Activated T-helper 1 cell treated with anti-CD3 and anti-CD28 coated beads, Interleukin-2, amount 50 U/mL, for 16 hours (primary cell): ENCODE measurements at regions not wholly inside any gene's neighbourhood (a gene's known extent, or its start where the extent isn't known, plus 50 kb on each side); places are given as distances from the start of the nearest gene placed in this dataset.
"Not testable (repeated sequence)": the region's sequence is repeated elsewhere in the genome, so short reads cannot be mapped to it uniquely, and the experiment has no call there.

ENCODE experiments used
- DNase-seq, 2 donors: peaks; one replicate each; pipeline ENCODE4 v3.0.0-alpha.2; 2020; ENCODE audit warnings: low read depth in 1 of 2, low spot score in 1 of 2

GRCh38 chr7:106530183-106530582 lies 130.8 kb downstream of the CCDC71L start:
- DNase-seq = not testable (repeated sequence)

DNA sequence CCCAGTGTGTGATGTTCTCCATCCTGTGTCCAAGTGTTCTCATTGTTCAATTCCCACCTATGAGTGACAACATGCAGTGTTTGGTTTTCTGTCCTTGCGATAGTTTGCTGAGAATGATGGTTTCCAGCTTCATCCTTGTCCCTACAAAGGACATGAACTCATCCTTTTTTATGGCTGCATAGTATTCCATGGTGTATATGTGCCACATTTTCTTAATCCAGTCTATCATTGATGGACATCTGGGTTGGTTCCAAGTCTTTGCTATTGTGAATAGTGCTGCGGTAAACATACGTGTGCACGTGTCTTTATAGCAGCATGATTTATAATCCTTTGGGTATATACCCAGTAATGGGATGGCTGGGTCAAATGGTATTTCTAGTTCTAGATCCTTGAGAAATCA lies 134.3 kb downstream of the CCDC71L start:
- DNase-seq = not testable (repeated sequence)

GRCh38 chr7:106524690-106525059 lies 136.3 kb downstream of the CCDC71L start:
- no peak for DNase-seq

GRCh38 chr7:106523482-106523881 lies 137.5 kb downstream of the CCDC71L start:
- DNase-seq = no peak

- DNase-seq = no peak
These were observed 138.3 kb downstream of the CCDC71L start for GRCh38 chr7:106522696-106523095.

- DNase-seq = no peak
These were observed 139.4 kb downstream of the CCDC71L start for GRCh38 chr7:106521541-106521940.

- DNase-seq = no peak
These were observed 139.9 kb downstream of the CCDC71L start for GRCh38 chr7:106520962-106521514.

DNA sequence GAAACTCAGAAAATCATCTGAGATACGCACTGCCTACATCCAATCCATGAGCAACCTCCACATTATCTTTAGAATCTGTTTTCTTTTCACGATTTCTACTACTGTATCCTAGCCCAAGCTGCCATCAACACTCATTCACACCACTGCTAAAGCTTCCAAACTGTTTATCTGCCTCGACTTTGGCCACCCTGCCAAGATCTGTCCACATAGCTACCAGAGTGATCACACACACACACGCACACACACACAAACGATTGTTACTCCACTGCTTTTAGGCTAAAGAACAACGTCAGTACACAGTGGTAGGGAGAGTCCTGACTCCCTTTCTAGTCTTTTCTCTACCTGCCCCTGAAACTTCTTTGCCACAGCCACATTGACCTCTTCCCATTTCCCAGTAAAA lies 142.0 kb downstream of the CCDC71L start:
- no peak for DNase-seq

GRCh38 chr7:106518239-106518638 lies 142.7 kb downstream of the CCDC71L start:
- no peak for DNase-seq

DNA sequence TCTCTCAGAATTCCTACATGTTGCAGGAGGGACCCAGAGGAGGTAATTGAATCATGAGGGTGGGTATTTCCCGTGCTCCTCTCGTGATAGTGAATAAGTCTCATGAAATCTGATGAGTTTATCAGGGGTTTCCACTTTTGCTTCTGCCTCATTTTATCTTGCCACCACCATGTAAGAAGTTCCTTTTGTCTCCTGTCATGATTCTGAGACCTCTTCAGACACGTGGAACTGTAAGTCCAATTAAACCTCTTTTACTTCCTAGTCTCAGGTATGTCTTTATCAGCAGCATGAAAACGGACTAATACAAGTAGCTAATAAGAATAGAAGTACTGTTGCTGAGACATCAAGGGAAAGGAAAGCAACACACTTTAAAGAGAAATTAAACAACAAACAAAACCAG lies 143.4 kb downstream of the CCDC71L start:
- DNase-seq = no peak

DNA sequence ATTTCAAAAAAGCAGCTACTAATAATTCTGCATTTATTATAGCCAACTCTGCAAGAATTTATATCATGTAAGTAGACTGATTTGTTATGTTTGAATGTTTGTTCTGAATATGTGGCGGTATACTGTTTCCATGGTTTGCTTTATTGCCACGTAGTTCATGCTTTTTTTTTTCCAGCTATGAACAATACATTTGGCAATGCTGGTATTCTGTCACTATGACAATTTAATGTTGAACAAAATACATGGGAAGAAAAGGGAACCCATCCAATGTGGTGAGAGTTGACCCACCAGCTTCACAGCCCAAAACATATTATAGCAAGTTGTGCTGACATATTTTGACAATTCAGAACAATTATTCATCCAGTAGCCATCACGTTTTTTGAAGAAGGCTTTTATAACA lies 145.6 kb downstream of the CCDC71L start:
- DNase-seq = no peak

DNA sequence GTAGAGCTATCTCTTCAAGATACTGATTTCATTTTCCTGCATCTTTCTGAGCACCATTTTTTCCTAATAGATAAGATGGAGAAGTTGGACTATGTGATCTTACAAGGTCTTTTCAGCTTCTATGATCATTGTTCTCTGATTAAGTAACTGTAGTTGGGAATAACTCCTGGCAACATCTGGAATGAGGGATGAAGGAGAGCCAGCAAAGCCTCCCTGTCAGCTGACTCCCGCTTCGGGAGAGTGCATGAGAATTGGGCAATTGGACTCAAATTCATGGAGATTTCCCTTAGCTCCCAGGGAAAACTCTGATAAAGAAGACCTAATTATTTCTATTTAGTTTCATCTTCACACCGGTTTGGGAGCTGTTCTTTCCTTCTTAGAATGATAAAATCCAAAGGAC lies 146.1 kb downstream of the CCDC71L start:
- no peak for DNase-seq

DNA sequence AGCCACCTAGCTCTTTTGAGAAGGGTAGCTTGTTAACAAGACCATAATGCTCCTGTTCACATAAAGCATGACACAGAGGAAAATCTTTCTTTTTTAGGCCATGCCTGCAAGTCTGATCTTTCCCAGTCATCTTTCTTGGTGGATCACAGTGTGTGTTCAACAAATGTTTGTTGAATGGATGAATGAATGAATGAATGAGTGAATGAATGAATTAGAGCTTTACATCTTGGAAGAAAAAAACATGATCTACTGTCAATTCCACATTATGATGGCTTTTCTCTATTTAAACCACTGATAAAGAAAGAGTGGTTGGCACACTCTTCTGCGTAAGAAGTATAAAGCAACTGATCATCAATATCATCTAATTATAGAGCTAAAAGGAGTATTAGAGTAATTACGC lies 148.7 kb downstream of the CCDC71L start:
- no peak for DNase-seq

GRCh38 chr7:106504645-106505044 lies 156.3 kb downstream of the CCDC71L start:
- no peak for DNase-seq

DNA sequence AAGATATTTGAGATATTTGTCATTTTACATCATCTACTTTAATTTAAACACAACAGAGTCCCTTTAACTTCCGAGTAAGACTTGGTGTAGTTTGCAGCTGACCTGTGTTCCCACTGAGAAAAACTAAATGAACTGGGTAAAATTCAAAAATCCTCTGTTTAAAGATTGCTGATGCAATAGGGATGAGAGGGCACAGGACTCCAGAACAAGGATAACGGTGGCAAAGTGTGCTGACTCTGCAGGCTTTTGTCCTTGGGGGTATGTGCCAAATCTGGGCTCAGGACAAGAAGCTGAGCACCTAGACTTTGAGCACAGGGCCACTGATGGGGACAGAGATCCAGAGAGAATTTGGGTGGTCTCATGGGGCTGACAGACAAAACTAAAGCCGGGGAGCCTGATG lies 156.8 kb downstream of the CCDC71L start:
- no peak for DNase-seq

GRCh38 chr7:106503626-106504025 lies 157.3 kb downstream of the CCDC71L start:
- no peak for DNase-seq

DNA sequence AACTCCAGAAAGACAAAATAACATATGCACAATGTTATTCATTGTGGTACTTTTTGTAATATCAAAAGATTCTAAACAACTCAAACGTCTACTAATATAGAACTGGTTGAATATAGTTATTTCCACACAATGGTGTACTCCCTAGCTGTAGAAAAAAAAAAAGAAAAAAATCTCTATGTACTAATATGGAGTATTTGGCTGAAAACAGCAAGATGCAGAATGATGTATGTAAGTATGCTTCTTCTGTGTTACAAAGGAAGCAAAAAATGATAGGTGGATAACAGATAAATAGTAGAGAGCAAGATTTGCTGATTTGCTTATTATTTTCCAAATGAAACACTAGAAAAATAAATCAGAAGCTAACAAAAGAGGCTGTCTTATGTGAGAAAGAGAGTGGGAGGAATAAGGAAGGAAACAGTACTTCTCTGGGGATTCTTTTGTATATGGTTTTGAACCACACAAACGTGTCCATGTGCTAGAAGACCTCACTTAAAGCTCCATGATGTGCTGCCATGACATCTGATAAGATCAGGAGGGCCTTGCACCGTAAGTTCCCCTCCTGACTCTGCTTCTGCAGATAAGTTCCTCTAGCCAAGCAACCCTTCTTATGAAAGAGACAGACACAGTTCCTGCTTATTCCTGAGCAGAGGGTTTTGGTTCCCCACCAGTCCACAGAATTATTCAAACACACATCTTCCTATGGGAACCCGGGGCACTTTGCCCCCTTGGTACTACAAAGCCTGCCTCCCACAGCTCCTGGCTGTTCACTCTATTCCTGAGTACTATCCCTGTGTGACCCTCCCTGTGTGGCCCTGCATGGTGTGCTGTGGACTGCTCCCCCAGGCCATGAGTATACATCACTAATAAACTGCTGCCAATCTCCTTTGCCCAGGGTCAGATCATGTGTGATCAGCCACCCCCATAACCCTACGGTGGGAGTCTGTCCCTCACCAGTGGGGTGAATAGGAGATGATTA lies 159.1 kb downstream of the CCDC71L start:
- no peak for DNase-seq

DNA sequence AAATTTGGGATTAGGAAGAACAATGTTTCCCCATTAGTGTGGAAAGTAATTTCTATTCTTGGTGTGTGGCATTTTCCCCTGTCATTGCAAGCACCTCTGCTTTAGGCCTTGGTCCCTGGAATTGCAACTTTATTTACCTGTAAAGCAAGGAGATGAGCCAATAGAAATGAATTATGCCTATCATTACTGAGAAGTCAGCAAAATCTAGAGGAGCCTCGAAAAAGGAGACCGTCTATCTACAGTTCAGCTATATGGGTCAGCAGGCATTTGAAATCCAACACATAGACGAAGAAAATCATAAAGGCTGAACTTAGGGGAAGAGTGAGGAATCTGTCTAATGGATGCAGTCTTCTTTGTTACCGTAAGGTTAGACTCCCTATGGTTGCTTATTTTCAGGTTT lies 161.1 kb downstream of the CCDC71L start:
- DNase-seq = no peak

- DNase-seq = not testable (repeated sequence)
These were observed 163.0 kb downstream of the CCDC71L start for GRCh38 chr7:106498005-106498404.

- DNase-seq = no peak
These were observed 167.8 kb downstream of the CCDC71L start for GRCh38 chr7:106493041-106493731.

- DNase-seq = no peak
These were observed 172.5 kb downstream of the CCDC71L start for GRCh38 chr7:106488465-106488864.

GRCh38 chr7:106487892-106488291 lies 173.1 kb downstream of the CCDC71L start:
- no peak for DNase-seq
